HT-29 (cell line): ENCODE measurements at regions not wholly inside any gene's neighbourhood (a gene's known extent, or its start where the extent isn't known, plus 50 kb on each side); places are given as distances from the start of the nearest gene placed in this dataset.
"Not testable (repeated sequence)": the region's sequence is repeated elsewhere in the genome, so short reads cannot be mapped to it uniquely, and the experiment has no call there.

Experiments
- DNase-seq: peaks from one replicate; pipeline ENCODE4 v3.0.0-alpha.2; 2015; ENCODE audit warnings: low spot score

GRCh38 chr13:79626924-79627323 lies 146.0 kb downstream of the NDFIP2 start:
- DNase-seq: no peak

- DNase-seq: no peak
Measured at GRCh38 chr13:79625517-79625916, 144.6 kb downstream of the NDFIP2 start.

GRCh38 chr13:79621902-79622301 lies 140.9 kb downstream of the NDFIP2 start:
- no peak for DNase-seq

- DNase-seq: no peak
Measured at GRCh38 chr13:79621449-79621848, 140.5 kb downstream of the NDFIP2 start.

GRCh38 chr13:79614250-79614918 lies 133.4 kb downstream of the NDFIP2 start:
- no peak for DNase-seq

- no peak for DNase-seq
Measured at GRCh38 chr13:79612604-79613003, 131.6 kb downstream of the NDFIP2 start.

- DNase-seq: not testable (repeated sequence)
Measured at GRCh38 chr13:79607895-79608294, 126.9 kb downstream of the NDFIP2 start.
